ENCODE measurements at regions not wholly inside any gene's neighbourhood (a gene's known extent, or its start where the extent isn't known, plus 50 kb on each side); places are given as distances from the start of the nearest gene placed in this dataset.

- no peak for TF ChIP-seq CTCF (IDR thresholded peaks at IDR 0.05)
- no peak for TF ChIP-seq POLR2A (IDR thresholded peaks at IDR 0.05)
Measured at GRCh38 chr4:112832493-112832892, 195.6 kb downstream of the LARP7 start.

Measured in adrenal gland (tissue), 5 donors.